ENCODE measurements at regions not wholly inside any gene's neighbourhood (a gene's known extent, or its start where the extent isn't known, plus 50 kb on each side); places are given as distances from the start of the nearest gene placed in this dataset.

- Mint-ChIP-seq H3K4me1 (ENCODE audit: low read depth) (no peaks in the 10 kb centered on the region), H3K36me3 (ENCODE audit: low read depth) (no peaks in the 10 kb centered on the region), H3K9me3 (peaks cover 45% of the 10 kb centered on the region), H3K4me3 (no peak overlapping the region), H3K27ac (no peak overlapping the region), H3K27me3 (ENCODE audit: insufficient read depth) (no peaks in the 10 kb centered on the region)
- no peak for TF ChIP-seq CTCF (IDR thresholded peaks at IDR 0.05)
- no peak for DNase-seq
Measured at GRCh38 chr2:79271456-79271855, 111.9 kb upstream of the REG3A start.

DNA sequence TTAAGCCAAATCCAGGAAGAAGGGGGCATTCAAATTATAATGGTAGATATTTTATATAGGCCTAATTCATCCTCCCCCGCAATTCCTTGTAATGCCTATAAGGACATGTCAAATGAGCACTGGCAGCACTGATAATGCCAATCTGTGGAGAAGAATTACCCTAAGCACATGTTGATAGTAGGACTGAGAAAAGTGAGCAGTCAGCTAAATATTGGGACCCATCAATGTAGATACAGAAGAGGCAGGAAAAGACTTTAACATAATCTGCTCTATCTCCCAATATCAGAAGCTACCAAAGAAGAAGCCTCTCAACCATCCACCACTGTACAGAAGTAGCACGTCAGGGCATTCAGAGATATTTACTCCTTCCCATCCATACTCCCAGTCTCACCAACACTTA, 101.3 kb upstream of the REG3A start:
- no peak overlapping the region for H3K4me3 Mint-ChIP-seq
- H3K4me1 Mint-ChIP-seq (ENCODE audit: low read depth), result no peaks in the 10 kb centered on the region
- DNase-seq, result no peak
- H3K9me3 Mint-ChIP-seq, result peaks cover 62% of the 10 kb centered on the region
- no peak for TF ChIP-seq CTCF (IDR thresholded peaks at IDR 0.05)
- H3K27me3 Mint-ChIP-seq (ENCODE audit: insufficient read depth), result no peaks in the 10 kb centered on the region
- no peaks in the 10 kb centered on the region; the same call in 1 of the 2 replicates for H3K36me3 Mint-ChIP-seq (ENCODE audit: low read depth)
- no peak overlapping the region for H3K27ac Mint-ChIP-seq

GRCh38 chr2:79259959-79260358, 100.4 kb upstream of the REG3A start:
- Mint-ChIP-seq H3K27ac (no peak overlapping the region), H3K9me3 (peaks cover 60% of the 10 kb centered on the region), H3K4me1 (ENCODE audit: low read depth) (no peaks in the 10 kb centered on the region), H3K36me3 (ENCODE audit: low read depth) (no peaks in the 10 kb centered on the region; the same call in 1 of the 2 replicates), H3K4me3 (no peak overlapping the region), H3K27me3 (ENCODE audit: insufficient read depth) (no peaks in the 10 kb centered on the region)
- no peak for TF ChIP-seq CTCF (IDR thresholded peaks at IDR 0.05)
- no peak for DNase-seq

- DNase-seq, result no peak
- Mint-ChIP-seq H3K4me1 (ENCODE audit: low read depth) (no peaks in the 10 kb centered on the region), H3K27ac (no peak overlapping the region), H3K4me3 (no peak overlapping the region), H3K27me3 (ENCODE audit: insufficient read depth) (no peaks in the 10 kb centered on the region), H3K9me3 (peaks cover 55% of the 10 kb centered on the region), H3K36me3 (ENCODE audit: low read depth) (no peaks in the 10 kb centered on the region; the same call in 1 of the 2 replicates)
- no peak for TF ChIP-seq CTCF (IDR thresholded peaks at IDR 0.05)
Measured at GRCh38 chr2:79259296-79259695, 99.7 kb upstream of the REG3A start.

GRCh38 chr2:79253243-79253774, 93.8 kb upstream of the REG3A start:
- no peaks in the 10 kb centered on the region for H3K36me3 Mint-ChIP-seq (ENCODE audit: low read depth)
- H3K9me3 Mint-ChIP-seq, result peaks cover 46% of the 10 kb centered on the region
- no peak for DNase-seq
- H3K27ac Mint-ChIP-seq, result no peak overlapping the region
- TF ChIP-seq CTCF (IDR thresholded peaks at IDR 0.05), result no peak
- no peaks in the 10 kb centered on the region for H3K4me1 Mint-ChIP-seq (ENCODE audit: low read depth)
- H3K4me3 Mint-ChIP-seq, result no peak overlapping the region
- H3K27me3 Mint-ChIP-seq (ENCODE audit: insufficient read depth), result no peaks in the 10 kb centered on the region

- Mint-ChIP-seq H3K27me3 (ENCODE audit: insufficient read depth) (no peaks in the 10 kb centered on the region), H3K9me3 (peaks cover 41% of the 10 kb centered on the region), H3K36me3 (ENCODE audit: low read depth) (no peaks in the 10 kb centered on the region), H3K27ac (no peak overlapping the region), H3K4me3 (no peak overlapping the region), H3K4me1 (ENCODE audit: low read depth) (no peaks in the 10 kb centered on the region)
- no peak for DNase-seq
- TF ChIP-seq CTCF (IDR thresholded peaks at IDR 0.05), result no peak
Measured at GRCh38 chr2:79250656-79251055, 91.1 kb upstream of the REG3A start.

Data from HFFc6 (cell line).